Skeletal muscle satellite cell (primary cell): ENCODE measurements at regions not wholly inside any gene's neighbourhood (a gene's known extent, or its start where the extent isn't known, plus 50 kb on each side); places are given as distances from the start of the nearest gene placed in this dataset.
"Not testable (repeated sequence)": the region's sequence is repeated elsewhere in the genome, so short reads cannot be mapped to it uniquely, and the experiment has no call there.

ENCODE experiments used
- H3K27me3 ChIP-seq: 2 replicates; pipeline ENCODE4 v1.7.0; 2013; ENCODE audit warnings: low read length; ENCODE audit not compliant: control insufficient read depth, insufficient read depth
- H3K36me3 ChIP-seq: 2 replicates; pipeline ENCODE4 v1.7.0; 2013; ENCODE audit warnings: mild to moderate bottlenecking, control low read depth, low read length; ENCODE audit not compliant: insufficient read depth
- H3K4me1 ChIP-seq: 2 replicates; pipeline ENCODE4 v1.7.0; 2013; ENCODE audit warnings: low read length; ENCODE audit not compliant: control insufficient read depth, insufficient read depth
- H3K4me2 ChIP-seq: 2 replicates; pipeline ENCODE4 v1.7.0; 2013; ENCODE audit warnings: mild to moderate bottlenecking, low read length
- H3K4me3 ChIP-seq: 2 replicates; pipeline ENCODE4 v1.7.0; 2013; ENCODE audit warnings: low read length
- H3K9ac ChIP-seq: 2 replicates; pipeline ENCODE4 v1.7.0; 2013; ENCODE audit warnings: mild to moderate bottlenecking, low read depth, low read length, moderate library complexity
- H3K9me3 ChIP-seq: replicated peaks from 2 replicates; pipeline ENCODE4 v1.7.0; 2013; ENCODE audit warnings: mild to moderate bottlenecking, control low read depth, low read length

- no peaks in the 10 kb centered on the region for H3K36me3 ChIP-seq
- no peak overlapping the region for H3K9ac ChIP-seq
- H3K27me3 ChIP-seq = no peaks in the 10 kb centered on the region
- no peak overlapping the region for H3K4me2 ChIP-seq
- no peaks in the 10 kb centered on the region for H3K9me3 ChIP-seq
- no peak overlapping the region for H3K4me3 ChIP-seq
- H3K4me1 ChIP-seq = no peaks in the 10 kb centered on the region
Measured at GRCh38 chr2:82781176-82781915, 1677.7 kb downstream of the SUCLG1 start.

GRCh38 chr2:82780050-82780449 lies 1679.0 kb downstream of the SUCLG1 start:
- H3K9ac ChIP-seq = no peak overlapping the region
- no peak overlapping the region for H3K4me3 ChIP-seq
- H3K4me1 ChIP-seq = no peaks in the 10 kb centered on the region
- H3K27me3 ChIP-seq = no peaks in the 10 kb centered on the region
- H3K9me3 ChIP-seq = no peaks in the 10 kb centered on the region
- H3K4me2 ChIP-seq = no peak overlapping the region
- no peaks in the 10 kb centered on the region for H3K36me3 ChIP-seq

GRCh38 chr2:82752396-82752795 lies 1706.7 kb downstream of the SUCLG1 start:
- H3K36me3 ChIP-seq = no peaks in the 10 kb centered on the region
- H3K4me2 ChIP-seq = no peak overlapping the region
- H3K4me3 ChIP-seq = no peak overlapping the region
- H3K27me3 ChIP-seq = no peaks in the 10 kb centered on the region
- H3K9ac ChIP-seq = no peak overlapping the region
- no peaks in the 10 kb centered on the region for H3K9me3 ChIP-seq
- H3K4me1 ChIP-seq = no peaks in the 10 kb centered on the region

- Histone ChIP-seq H3K9me3 (no peaks in the 10 kb centered on the region), H3K36me3 (no peaks in the 10 kb centered on the region), H3K9ac (no peak overlapping the region), H3K4me1 (no peaks in the 10 kb centered on the region), H3K4me3 (no peak overlapping the region), H3K4me2 (no peak overlapping the region), H3K27me3 (no peaks in the 10 kb centered on the region)
Measured at GRCh38 chr2:82748653-82749052, 1710.4 kb downstream of the SUCLG1 start.

- no peaks in the 10 kb centered on the region for H3K27me3 ChIP-seq
- H3K4me1 ChIP-seq = no peaks in the 10 kb centered on the region
Measured at GRCh38 chr2:82740527-82740926, 1718.6 kb downstream of the SUCLG1 start.

GRCh38 chr2:82737965-82738364 lies 1721.1 kb downstream of the SUCLG1 start:
- not testable (repeated sequence) for H3K4me2 ChIP-seq, H3K9me3 ChIP-seq, H3K4me3 ChIP-seq, H3K4me1 ChIP-seq, H3K9ac ChIP-seq, H3K27me3 ChIP-seq, H3K36me3 ChIP-seq

More at GRCh38 chr2:82740527-82740926, 1718.6 kb downstream of the SUCLG1 start:
- no peaks in the 10 kb centered on the region for H3K36me3 ChIP-seq
- no peaks in the 10 kb centered on the region for H3K9me3 ChIP-seq
- no peak overlapping the region for H3K9ac ChIP-seq
- no peak overlapping the region for H3K4me2 ChIP-seq
- no peak overlapping the region for H3K4me3 ChIP-seq

GRCh38 chr2:82735336-82735735 lies 1723.7 kb downstream of the SUCLG1 start:
- no peak overlapping the region for H3K9ac ChIP-seq
- H3K36me3 ChIP-seq = no peaks in the 10 kb centered on the region
- H3K4me1 ChIP-seq = no peaks in the 10 kb centered on the region
- no peaks in the 10 kb centered on the region for H3K27me3 ChIP-seq
- H3K9me3 ChIP-seq = no peaks in the 10 kb centered on the region
- H3K4me2 ChIP-seq = no peak overlapping the region
- H3K4me3 ChIP-seq = no peak overlapping the region

GRCh38 chr2:82731824-82732223 lies 1727.3 kb downstream of the SUCLG1 start:
- H3K4me2 ChIP-seq = no peak overlapping the region
- H3K9ac ChIP-seq = no peak overlapping the region
- H3K27me3 ChIP-seq = no peaks in the 10 kb centered on the region
- H3K36me3 ChIP-seq = no peaks in the 10 kb centered on the region
- H3K9me3 ChIP-seq = no peaks in the 10 kb centered on the region
- H3K4me1 ChIP-seq = no peaks in the 10 kb centered on the region
- no peak overlapping the region for H3K4me3 ChIP-seq

GRCh38 chr2:82730811-82731210 lies 1728.3 kb downstream of the SUCLG1 start:
- no peaks in the 10 kb centered on the region for H3K9me3 ChIP-seq
- no peak overlapping the region for H3K9ac ChIP-seq
- H3K27me3 ChIP-seq = no peaks in the 10 kb centered on the region
- H3K36me3 ChIP-seq = no peaks in the 10 kb centered on the region
- no peak overlapping the region for H3K4me2 ChIP-seq
- H3K4me3 ChIP-seq = no peak overlapping the region
- H3K4me1 ChIP-seq = no peaks in the 10 kb centered on the region

GRCh38 chr2:82728090-82728489 lies 1731.0 kb downstream of the SUCLG1 start:
- H3K9me3 ChIP-seq = no peaks in the 10 kb centered on the region

GRCh38 chr2:82708681-82709080 lies 1750.4 kb downstream of the SUCLG1 start:
- no peaks in the 10 kb centered on the region for H3K36me3 ChIP-seq
- no peak overlapping the region for H3K4me3 ChIP-seq
- H3K4me2 ChIP-seq = no peak overlapping the region
- no peaks in the 10 kb centered on the region for H3K9me3 ChIP-seq
- no peaks in the 10 kb centered on the region for H3K27me3 ChIP-seq
- no peaks in the 10 kb centered on the region for H3K4me1 ChIP-seq
- no peak overlapping the region for H3K9ac ChIP-seq

More at GRCh38 chr2:82728090-82728489, 1731.0 kb downstream of the SUCLG1 start:
- Histone ChIP-seq H3K9ac (no peak overlapping the region), H3K4me1 (no peaks in the 10 kb centered on the region), H3K27me3 (no peaks in the 10 kb centered on the region), H3K4me3 (no peak overlapping the region), H3K4me2 (no peak overlapping the region), H3K36me3 (no peaks in the 10 kb centered on the region)

GRCh38 chr2:82697231-82697630 lies 1761.8 kb downstream of the SUCLG1 start:
- H3K27me3 ChIP-seq = no peaks in the 10 kb centered on the region
- H3K9ac ChIP-seq = no peak overlapping the region
- no peaks in the 10 kb centered on the region for H3K9me3 ChIP-seq
- H3K4me3 ChIP-seq = no peak overlapping the region
- H3K4me2 ChIP-seq = no peak overlapping the region
- no peaks in the 10 kb centered on the region for H3K36me3 ChIP-seq
- no peaks in the 10 kb centered on the region for H3K4me1 ChIP-seq
